NB4 (cell line): ENCODE measurements at regions not wholly inside any gene's neighbourhood (a gene's known extent, or its start where the extent isn't known, plus 50 kb on each side); places are given as distances from the start of the nearest gene placed in this dataset.

Experiments
- DNase-seq: peaks from one replicate; pipeline ENCODE4 v3.0.0; 2010; ENCODE audit warnings: low read depth
- H3K4me3 ChIP-seq: one replicate; pipeline ENCODE4 v1.5.1; 2011; ENCODE audit warnings: mild to moderate bottlenecking, low read depth, low read length, moderate library complexity
- CTCF ChIP-seq: IDR thresholded peaks from one replicate; pipeline ENCODE4 v1.5.1; 2012; ENCODE audit warnings: low read depth, low read length
- MAX ChIP-seq: IDR thresholded peaks from 2 replicates; pipeline ENCODE4 v1.6.1; 2011; ENCODE audit warnings: low read depth, low read length
- MYC ChIP-seq: IDR thresholded peaks from 2 replicates; pipeline ENCODE4 v1.6.1; 2011; ENCODE audit warnings: low read depth, low read length
- POLR2A ChIP-seq: IDR thresholded peaks from 2 replicates; pipeline ENCODE4 v1.6.1; 2011; ENCODE audit warnings: mild to moderate bottlenecking; ENCODE audit not compliant: insufficient read length; ENCODE audit errors: extremely low read depth

- no peak overlapping the region for H3K4me3 ChIP-seq
- DNase-seq: no peak
- no peak for TF ChIP-seq CTCF
- no peak for TF ChIP-seq MAX
- no peak for TF ChIP-seq POLR2A
- no peak for TF ChIP-seq MYC
These were observed 122.7 kb upstream of the RASGRP1 start for GRCh38 chr15:38687340-38687739.

GRCh38 chr15:38687775-38688495 is 123.3 kb upstream of the RASGRP1 start:
- H3K4me3 ChIP-seq: no peak overlapping the region
- TF ChIP-seq CTCF (no peak), MYC (no peak), POLR2A (no peak), MAX (no peak)
- DNase-seq: no peak

- no peak overlapping the region for H3K4me3 ChIP-seq
- TF ChIP-seq CTCF: no peak
- no peak for DNase-seq
These were observed 124.1 kb upstream of the RASGRP1 start for GRCh38 chr15:38688761-38689160.

GRCh38 chr15:38689522-38689921 is 124.9 kb upstream of the RASGRP1 start:
- TF ChIP-seq MAX (no peak), MYC (no peak), CTCF (no peak), POLR2A (no peak)
- no peak for DNase-seq
- no peak overlapping the region for H3K4me3 ChIP-seq

- H3K4me3 ChIP-seq: no peak overlapping the region
- no peak for DNase-seq
- no peak for TF ChIP-seq MAX
- no peak for TF ChIP-seq CTCF
- no peak for TF ChIP-seq POLR2A
- no peak for TF ChIP-seq MYC
These were observed 125.6 kb upstream of the RASGRP1 start for GRCh38 chr15:38690216-38690615.

- no peak overlapping the region for H3K4me3 ChIP-seq
- TF ChIP-seq MYC: no peak
- TF ChIP-seq CTCF: peak; percentile 81
- DNase-seq: peak; percentile 81
These were observed 126.2 kb upstream of the RASGRP1 start for GRCh38 chr15:38690719-38691332.
